H1 (cell line): ENCODE measurements at regions not wholly inside any gene's neighbourhood (a gene's known extent, or its start where the extent isn't known, plus 50 kb on each side); places are given as distances from the start of the nearest gene placed in this dataset.

Source experiments
- CHD7 ChIP-seq: fragments of 300-600 bp; sonication (generic); IDR thresholded peaks from 2 replicates; pipeline ENCODE4 v1.7.1; 2012; ENCODE audit warnings: low read length, moderate library complexity, mild to moderate bottlenecking, inconsistent platforms; ENCODE audit not compliant: insufficient replicate concordance
- SIN3A ChIP-seq, 2 experiments: IDR thresholded peaks in 1 of 2; conservative IDR thresholded peaks in 1 of 2; 2 replicates each; pipeline ENCODE4 v1.6.1; 2011 to 2012; ENCODE audit warnings: low read length in 2 of 2, improper control_type of control experiment in 1 of 2, low read depth in 1 of 2, mild to moderate bottlenecking in 1 of 2
- TEAD4 ChIP-seq: IDR thresholded peaks from 2 replicates; pipeline ENCODE4 v1.6.1; 2012; ENCODE audit warnings: low read depth, low read length, inconsistent platforms, mixed read lengths

- no peak for TF ChIP-seq CHD7
- TF ChIP-seq SIN3A (conservative IDR thresholded peaks at IDR 0.05 in 1 of 2, IDR thresholded peaks at IDR 0.05 in 1 of 2; ENCODE audit: low read depth in 1 of 2, low read length in 2 of 2) = no peak
- TF ChIP-seq TEAD4 = no peak
Observed at GRCh38 chr9:73259086-73259696, 107.5 kb downstream of the ANXA1 start (continued).
